SU-DHL-6 (cell line): ENCODE measurements at regions not wholly inside any gene's neighbourhood (a gene's known extent, or its start where the extent isn't known, plus 50 kb on each side); places are given as distances from the start of the nearest gene placed in this dataset.

Experiments
- H2AFZ ChIP-seq: fragments of 200-600 bp; sonication (generic); 2 replicates; pipeline ENCODE4 v1.6.1; 2014; ENCODE audit warnings: low read depth, mild to moderate bottlenecking, moderate library complexity, mixed read lengths, antibody characterized with exemption, low read length; ENCODE audit not compliant: severe bottlenecking
- H3F3A ChIP-seq: fragments of 200-600 bp; shearing (Covaris generic); 2 replicates; pipeline ENCODE4 v1.6.0; 2016; ENCODE audit warnings: antibody characterized with exemption, mild to moderate bottlenecking; ENCODE audit not compliant: insufficient read depth
- H3K27ac ChIP-seq: fragments of 200-600 bp; sonication (generic); 2 replicates; pipeline ENCODE4 v1.5.1; 2016; ENCODE audit warnings: low read depth, mild to moderate bottlenecking, low read length, moderate library complexity, mixed read lengths
- H3K27me3 ChIP-seq: fragments of 200-600 bp; sonication (generic), shearing (Covaris generic); 2 replicates; pipeline ENCODE4 v1.6.0; 2014; ENCODE audit warnings: mild to moderate bottlenecking, low read length
- H3K36me3 ChIP-seq: fragments of 200-600 bp; sonication (generic); 2 replicates; pipeline ENCODE4 v1.6.1; 2014; ENCODE audit warnings: mild to moderate bottlenecking, low read length, mixed read lengths
- H3K4me2 ChIP-seq: fragments of 300-600, 200-600 bp; shearing (Covaris generic), sonication (generic); 2 replicates; pipeline ENCODE4 v1.6.0; 2014; ENCODE audit warnings: low read length, low read depth, mild to moderate bottlenecking; ENCODE audit not compliant: poor library complexity, severe bottlenecking
- H3K4me3 ChIP-seq: fragments of 200-600 bp; sonication (generic); 2 replicates; pipeline ENCODE4 v1.5.1; 2014; ENCODE audit warnings: antibody characterized with exemption, low read length, mild to moderate bottlenecking, mixed read lengths; ENCODE audit not compliant: insufficient read depth, poor library complexity, severe bottlenecking
- H3K79me2 ChIP-seq: fragments of 200-600 bp; sonication (generic); 2 replicates; pipeline ENCODE4 v1.6.1; 2014; ENCODE audit warnings: mild to moderate bottlenecking, low read length, moderate library complexity; ENCODE audit not compliant: insufficient read depth
- H3K9ac ChIP-seq: fragments of 200-600 bp; sonication (generic); 2 replicates; pipeline ENCODE4 v1.7.0; 2014; ENCODE audit warnings: mild to moderate bottlenecking, low read length
- H3K9me2 ChIP-seq: fragments of 200-600 bp; sonication (generic); replicated peaks from 2 replicates; pipeline ENCODE4 v1.6.1; 2014; ENCODE audit warnings: low read length; ENCODE audit not compliant: insufficient read depth
- H3K9me3 ChIP-seq: fragments of 200-600 bp; sonication (generic); 2 replicates; pipeline ENCODE4 v1.6.1; 2014; ENCODE audit warnings: low read length, mixed read lengths; ENCODE audit not compliant: insufficient read depth
- H4K20me1 ChIP-seq: fragments of 200-600 bp; sonication (generic); 2 replicates; pipeline ENCODE4 v1.6.1; 2014; ENCODE audit warnings: low read depth, mild to moderate bottlenecking, antibody characterized with exemption, low read length, moderate library complexity, mixed read lengths
- EZH2phosphoT487 ChIP-seq: fragments of 200-600 bp; sonication (generic), shearing (Covaris generic); conservative IDR thresholded peaks from 2 replicates; pipeline ENCODE4 v1.6.1; 2018; ENCODE audit warnings: mild to moderate bottlenecking, antibody characterized with exemption, low read length, moderate library complexity, mixed read lengths
- TF ChIP-seq, protein P1 (sequence below): fragments of 200-600 bp; sonication (generic); IDR thresholded peaks from one replicate; pipeline ENCODE4 v1.5.1; 2017; ENCODE audit warnings: antibody characterized with exemption, mild to moderate bottlenecking, low read length, moderate library complexity; ENCODE audit not compliant: insufficient read depth, poor library complexity, severe bottlenecking

DNA sequence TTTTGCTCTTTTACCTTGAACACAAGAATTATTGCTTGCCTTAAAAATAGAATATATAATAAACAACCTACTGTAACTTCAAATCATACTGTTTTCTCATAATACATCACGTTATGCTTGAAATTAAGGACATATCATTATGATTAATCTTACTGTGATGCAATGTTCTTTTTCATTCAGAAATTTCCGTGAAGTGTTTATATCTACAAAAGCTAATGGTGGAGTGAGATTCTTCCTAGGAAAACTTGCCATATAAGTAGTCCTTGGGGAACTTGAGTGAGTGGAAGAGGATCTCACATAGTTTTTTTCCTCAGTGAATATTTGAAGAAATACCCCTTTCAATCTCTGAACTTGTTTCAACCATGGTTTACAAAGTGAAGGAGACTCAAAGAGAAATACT is 498.7 kb upstream of the CBLB start:
- H3F3A ChIP-seq, result no peaks in the 10 kb centered on the region
- TF ChIP-seq, protein P1, sequence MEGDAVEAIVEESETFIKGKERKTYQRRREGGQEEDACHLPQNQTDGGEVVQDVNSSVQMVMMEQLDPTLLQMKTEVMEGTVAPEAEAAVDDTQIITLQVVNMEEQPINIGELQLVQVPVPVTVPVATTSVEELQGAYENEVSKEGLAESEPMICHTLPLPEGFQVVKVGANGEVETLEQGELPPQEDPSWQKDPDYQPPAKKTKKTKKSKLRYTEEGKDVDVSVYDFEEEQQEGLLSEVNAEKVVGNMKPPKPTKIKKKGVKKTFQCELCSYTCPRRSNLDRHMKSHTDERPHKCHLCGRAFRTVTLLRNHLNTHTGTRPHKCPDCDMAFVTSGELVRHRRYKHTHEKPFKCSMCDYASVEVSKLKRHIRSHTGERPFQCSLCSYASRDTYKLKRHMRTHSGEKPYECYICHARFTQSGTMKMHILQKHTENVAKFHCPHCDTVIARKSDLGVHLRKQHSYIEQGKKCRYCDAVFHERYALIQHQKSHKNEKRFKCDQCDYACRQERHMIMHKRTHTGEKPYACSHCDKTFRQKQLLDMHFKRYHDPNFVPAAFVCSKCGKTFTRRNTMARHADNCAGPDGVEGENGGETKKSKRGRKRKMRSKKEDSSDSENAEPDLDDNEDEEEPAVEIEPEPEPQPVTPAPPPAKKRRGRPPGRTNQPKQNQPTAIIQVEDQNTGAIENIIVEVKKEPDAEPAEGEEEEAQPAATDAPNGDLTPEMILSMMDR, result no peak
- no peak for TF ChIP-seq EZH2phosphoT487
- H2AFZ ChIP-seq, result no peak overlapping the region
- H3K4me2 ChIP-seq, result no peak overlapping the region
- H3K4me3 ChIP-seq, result no peak overlapping the region
- no peaks in the 10 kb centered on the region for H3K36me3 ChIP-seq
- H3K27ac ChIP-seq, result no peak overlapping the region
- no peaks in the 10 kb centered on the region for H3K9me2 ChIP-seq
- H3K9ac ChIP-seq, result no peak overlapping the region
- no peaks in the 10 kb centered on the region for H3K9me3 ChIP-seq
- H3K27me3 ChIP-seq, result no peaks in the 10 kb centered on the region
- no peaks in the 10 kb centered on the region for H3K79me2 ChIP-seq
- no peaks in the 10 kb centered on the region for H4K20me1 ChIP-seq

DNA sequence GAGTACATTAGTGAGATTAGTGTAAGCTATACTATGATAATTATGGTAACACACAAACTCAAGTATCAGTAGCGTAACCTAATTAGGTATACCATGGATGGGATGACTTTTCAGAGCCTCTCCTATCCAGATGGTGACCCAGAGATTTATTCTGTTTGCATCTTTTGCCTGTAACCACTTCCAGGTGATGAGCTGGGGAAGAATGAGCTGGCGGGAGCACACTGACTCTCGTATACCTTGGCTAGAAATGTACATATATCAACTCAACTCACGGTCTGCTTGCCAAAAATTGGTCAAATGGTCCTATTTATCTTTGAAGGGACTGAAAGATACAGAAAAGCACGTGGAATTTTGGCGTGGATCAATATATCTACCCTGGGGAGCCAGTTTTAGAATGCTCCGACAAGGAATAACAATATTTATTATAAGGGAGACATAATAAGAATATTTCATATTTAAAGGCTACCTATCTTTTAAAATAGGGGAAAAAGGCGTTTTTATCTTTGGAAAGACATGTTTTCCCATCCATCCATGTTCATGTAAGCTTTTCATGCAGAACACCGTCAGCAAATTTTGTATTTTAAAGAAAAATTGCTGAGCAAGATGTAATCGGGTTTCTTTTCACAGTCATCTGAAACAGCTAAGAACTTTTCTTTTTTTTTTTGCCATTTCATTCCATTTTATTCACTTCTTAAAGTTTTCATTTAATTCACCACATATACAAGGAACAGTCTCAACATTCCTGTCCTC is 502.6 kb upstream of the CBLB start:
- H3K27ac ChIP-seq, result no peak overlapping the region
- H3K9me2 ChIP-seq, result no peaks in the 10 kb centered on the region
- no peak overlapping the region for H2AFZ ChIP-seq
- no peaks in the 10 kb centered on the region for H3K36me3 ChIP-seq
- H3K9me3 ChIP-seq, result no peaks in the 10 kb centered on the region
- no peak overlapping the region for H3K9ac ChIP-seq
- no peaks in the 10 kb centered on the region for H3F3A ChIP-seq
- no peak overlapping the region for H3K4me3 ChIP-seq
- H3K4me2 ChIP-seq, result no peak overlapping the region
- no peaks in the 10 kb centered on the region for H4K20me1 ChIP-seq
- H3K79me2 ChIP-seq, result no peaks in the 10 kb centered on the region
- TF ChIP-seq EZH2phosphoT487, result no peak
- TF ChIP-seq, protein P1, result no peak
- no peaks in the 10 kb centered on the region for H3K27me3 ChIP-seq

DNA sequence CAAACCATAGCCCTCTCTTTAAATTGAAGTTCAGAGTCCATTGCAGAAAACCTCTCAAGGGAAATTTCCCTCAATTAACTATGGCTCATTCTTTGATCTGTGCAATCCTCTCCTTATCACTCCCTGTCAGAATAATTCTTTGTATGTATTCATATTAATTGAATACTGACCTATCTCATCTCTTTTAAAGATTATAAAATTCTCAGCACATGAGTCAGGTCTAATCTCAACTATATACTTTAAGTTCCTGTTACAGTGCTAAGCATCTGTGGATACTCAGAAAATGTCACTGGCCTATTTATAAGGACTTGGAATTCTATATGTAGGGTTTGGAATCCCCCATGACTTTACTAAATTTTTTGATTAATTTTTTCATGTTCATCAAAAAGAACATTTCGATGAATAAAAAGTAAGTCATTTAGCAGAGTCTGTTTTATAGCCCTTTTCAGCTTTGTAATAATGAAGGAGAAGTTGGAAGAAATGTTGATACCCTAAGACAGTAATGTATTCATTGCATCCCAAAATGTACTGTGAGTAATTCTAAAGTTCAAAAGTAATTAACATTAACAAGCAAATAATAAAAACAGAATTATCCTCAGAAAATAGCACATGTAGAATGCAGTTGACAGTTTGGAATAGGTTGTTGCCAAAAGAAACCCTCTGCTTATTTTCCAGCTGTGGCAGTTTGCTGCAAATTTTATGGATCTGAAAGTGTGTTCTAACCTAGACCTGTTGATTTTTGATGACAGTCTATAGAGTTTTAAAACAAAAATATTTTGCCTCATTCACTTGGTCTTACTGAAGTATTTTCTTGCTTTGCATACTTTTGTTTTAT is 503.4 kb upstream of the CBLB start:
- Histone ChIP-seq H3K4me2 (no peak overlapping the region), H3K79me2 (no peaks in the 10 kb centered on the region), H3K36me3 (no peaks in the 10 kb centered on the region), H3K9me3 (no peaks in the 10 kb centered on the region), H3K27me3 (no peaks in the 10 kb centered on the region), H3K9ac (no peak overlapping the region), H2AFZ (no peak overlapping the region), H3F3A (no peaks in the 10 kb centered on the region), H3K27ac (no peak overlapping the region), H3K4me3 (no peak overlapping the region), H3K9me2 (no peaks in the 10 kb centered on the region), H4K20me1 (no peaks in the 10 kb centered on the region)
- TF ChIP-seq, protein P1, result no peak
- TF ChIP-seq EZH2phosphoT487, result no peak
